GM10266 (cell line): ENCODE measurements at regions not wholly inside any gene's neighbourhood (a gene's known extent, or its start where the extent isn't known, plus 50 kb on each side); places are given as distances from the start of the nearest gene placed in this dataset.

Source experiments
- DNase-seq: peaks from one replicate; pipeline ENCODE4 v3.0.0; 2012; ENCODE audit errors: extremely low spot score
- CTCF ChIP-seq: IDR thresholded peaks from 2 replicates; pipeline ENCODE4 v1.5.1; 2012; ENCODE audit warnings: mild to moderate bottlenecking, low read depth; ENCODE audit not compliant: control insufficient read depth, insufficient read depth; ENCODE audit errors: missing control alignments

GRCh38 chr5:105529851-105530250 lies 1967.3 kb upstream of the NUDT12 start:
- no peak for TF ChIP-seq CTCF
- DNase-seq: no peak

DNA sequence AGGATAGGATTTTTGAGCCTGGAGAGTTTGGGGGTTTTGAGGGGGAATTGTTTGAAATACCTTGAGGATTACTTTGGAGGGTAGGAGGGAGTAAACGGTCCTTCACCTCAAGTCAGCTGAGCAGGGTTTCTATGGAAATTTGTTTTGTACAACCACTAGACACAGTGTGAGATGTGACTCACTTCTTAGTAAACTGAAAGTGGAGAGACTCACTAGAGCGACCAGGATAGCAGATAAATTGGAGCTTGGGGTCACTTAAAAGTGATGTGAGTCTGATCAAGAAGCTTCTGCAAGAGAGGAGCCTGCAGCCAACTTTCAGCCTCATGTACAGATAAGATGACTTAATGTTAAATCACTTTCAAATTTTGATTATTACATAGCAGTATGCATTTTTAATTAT lies 1945.9 kb upstream of the NUDT12 start:
- TF ChIP-seq CTCF: no peak
- no peak for DNase-seq

DNA sequence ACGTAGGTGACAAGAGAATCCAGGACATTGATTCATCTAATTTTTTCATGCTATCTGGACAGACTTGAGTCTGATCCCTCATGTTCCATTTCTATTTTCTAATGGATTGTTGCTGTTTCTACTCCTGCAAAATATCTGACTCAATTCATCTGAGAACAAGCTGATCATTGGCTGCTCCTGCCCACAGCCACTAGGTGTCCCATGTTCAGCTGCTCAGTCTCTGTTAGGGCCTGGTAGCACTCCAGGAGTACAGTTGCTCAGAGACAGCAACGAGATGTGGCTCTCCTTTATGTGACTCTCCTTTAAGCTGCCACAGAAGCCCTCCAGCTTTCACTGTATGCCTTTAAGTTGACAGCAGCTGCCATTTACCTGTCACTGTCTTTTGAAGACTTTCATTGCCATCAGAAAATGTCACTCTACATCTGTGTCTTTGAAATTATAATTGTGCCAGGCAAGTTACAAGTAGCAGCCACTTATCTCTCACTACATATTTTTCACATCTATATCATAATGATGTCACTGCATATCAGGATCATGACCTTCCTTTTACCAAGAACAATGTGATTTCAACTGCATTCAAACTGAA lies 1944.2 kb upstream of the NUDT12 start:
- peak; percentile 23 for TF ChIP-seq CTCF
- DNase-seq: peak; percentile 12

DNA sequence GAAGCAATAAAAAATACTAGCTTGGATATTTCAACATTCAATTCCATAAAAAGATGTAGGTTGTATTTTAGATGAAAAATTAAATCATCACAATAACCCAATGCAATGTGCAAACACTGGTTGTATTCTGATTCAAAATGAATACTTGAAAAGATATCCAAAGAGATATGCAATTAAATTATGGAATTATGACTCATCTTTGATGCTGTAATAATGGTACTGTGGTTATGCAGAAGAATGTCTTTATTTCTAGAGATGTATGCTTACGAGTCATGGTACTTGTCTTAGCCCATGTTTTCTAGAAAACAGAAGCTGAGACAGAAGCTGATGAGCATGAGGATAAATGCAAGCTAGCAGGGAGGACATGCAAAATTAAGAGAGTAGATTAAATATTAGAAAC lies 1941.4 kb upstream of the NUDT12 start:
- no peak for TF ChIP-seq CTCF
- DNase-seq: no peak

- DNase-seq: no peak
- TF ChIP-seq CTCF: no peak
These were observed 1938.7 kb upstream of the NUDT12 start for GRCh38 chr5:105501315-105501714.

GRCh38 chr5:105475401-105475800 lies 1912.8 kb upstream of the NUDT12 start:
- no peak for DNase-seq
- TF ChIP-seq CTCF: no peak

- no peak for TF ChIP-seq CTCF
These were observed 1899.8 kb upstream of the NUDT12 start for GRCh38 chr5:105462377-105462776.

More at GRCh38 chr5:105462377-105462776, 1899.8 kb upstream of the NUDT12 start:
- no peak for DNase-seq
